OCI-LY7 (cell line): ENCODE measurements at regions not wholly inside any gene's neighbourhood (a gene's known extent, or its start where the extent isn't known, plus 50 kb on each side); places are given as distances from the start of the nearest gene placed in this dataset.

Experiments used
- CTCF ChIP-seq: fragments of 200-600 bp; sonication (generic); conservative IDR thresholded peaks from 2 replicates; pipeline ENCODE4 v1.5.1; 2014; ENCODE audit warnings: mild to moderate bottlenecking, antibody characterized with exemption, low read length, moderate library complexity, mixed read lengths
- EZH2phosphoT487 ChIP-seq: fragments of 200-600 bp; sonication (generic); IDR thresholded peaks from 2 replicates; pipeline ENCODE4 v1.6.1; 2018; ENCODE audit warnings: low read depth, borderline replicate concordance, mild to moderate bottlenecking, mixed run types, antibody characterized with exemption, low read length, moderate library complexity, mixed read lengths

- TF ChIP-seq CTCF (no peak), EZH2phosphoT487 (no peak)
These were observed 594.2 kb upstream of the ADAMTS5 start for GRCh38 chr21:27561116-27561515.
